Adrenal gland (tissue), 9 donors: ENCODE measurements at regions not wholly inside any gene's neighbourhood (a gene's known extent, or its start where the extent isn't known, plus 50 kb on each side); places are given as distances from the start of the nearest gene placed in this dataset.

Source experiments
- DNase-seq, 7 donors: peaks; one replicate each; pipeline ENCODE4 v3.0.0-alpha.2; 2019 to 2020
- H3K27ac ChIP-seq, 5 donors: fragments of 200-600 bp; sonication (generic) in 4 of 5; 1 replicate in 3 of 5; 2 replicates in 2 of 5; pipeline versions ENCODE4 v1.5.1 to v1.8.0; 2016 to 2020; ENCODE audit warnings: mild to moderate bottlenecking in 1 of 5
- H3K27me3 ChIP-seq: fragments of 200-600 bp; 2 replicates; pipeline ENCODE4 v1.8.0; 2021
- H3K36me3 ChIP-seq, 2 donors: fragments of 200-600 bp; replicated peaks in 1 of 2; 1 replicate in 1 of 2; 2 replicates in 1 of 2; pipeline versions ENCODE4 v1.5.1 to v1.8.0; 2018 to 2022
- H3K4me1 ChIP-seq, 2 donors: fragments of 200-600 bp; replicated peaks in 1 of 2; 1 replicate in 1 of 2; 2 replicates in 1 of 2; pipeline versions ENCODE4 v1.5.1 to v1.8.0; 2018 to 2021
- H3K4me3 ChIP-seq, 4 donors: fragments of 200-600 bp; sonication (generic) in 3 of 4; one replicate each; pipeline ENCODE4 v1.5.1; 2016 to 2018
- H3K9me3 ChIP-seq, 3 donors: fragments of 200-600 bp; sonication (generic) in 1 of 3; replicated peaks in 1 of 3; 1 replicate in 2 of 3; 2 replicates in 1 of 3; pipeline versions ENCODE4 v1.5.1 to v1.8.0; 2016 to 2021
- CTCF ChIP-seq, 6 experiments: fragments of 450-650 bp in 4 of 6; fragments of 200-600 bp in 2 of 6; sonication (generic) in 1 of 6; IDR thresholded peaks; 1 replicate in 5 of 6; 2 replicates in 1 of 6; pipeline versions ENCODE4 v1.5.1 to v1.8.0; 2016 to 2021; ENCODE audit warnings: antibody characterized with exemption in 6 of 6, mild to moderate bottlenecking in 2 of 6, moderate library complexity in 1 of 6
- POLR2A ChIP-seq, 2 donors: fragments of 450-650 bp; IDR thresholded peaks; one replicate each; pipeline ENCODE4 v1.6.1; 2017; ENCODE audit warnings: antibody characterized with exemption in 2 of 2, mild to moderate bottlenecking in 2 of 2, moderate library complexity in 1 of 2
- WGBS, 4 donors: extraction: QIAGEN DNeasy Blood & Tissue Kit in 2 of 4; methylation state at CpG; one replicate each; pipeline versions ENCODE4 v1.1.5 to v1.1.7; 2013 to 2017; 5-methylcytosine and 5-hydroxymethylcytosine counted together
- intact Hi-C, 2 donors: fragments of 100-400 bp; cut with DNase I; formaldehyde crosslinking; loops; one replicate each; pipeline versions ENCODE4 v1.14.1 to v1.15.0; 2022 to 2023
- donor health status: healthy with polysubstance abuse.
- donor health status: Bipolar disorder and iron deficiency.
- donor health status: DM: yes; HTN: yes; CAD: no.
- donor health status: DM: no; HTN: no; CAD: no.
- donor health status: DM: no; HTN: no; CAD: no.

GRCh38 chrX:107565015-107565414 is 63.3 kb upstream of the PRPS1 start:
- TF ChIP-seq CTCF (IDR thresholded peaks at IDR 0.05) (no peak), POLR2A (IDR thresholded peaks at IDR 0.05) (no peak)
- no peak overlapping the region for H3K4me3 ChIP-seq
- peaks cover 23% of the 10 kb centered on the region for H3K27me3 ChIP-seq
- H3K9me3 ChIP-seq = no peaks in the 10 kb centered on the region
- no peak for DNase-seq
- no peaks in the 10 kb centered on the region for H3K36me3 ChIP-seq
- 92 to 100% (median 97%) methylated on average over 2 to 3 of the region's 3 CpGs; no CpG with 5 or more reads in 1 of the 4 donors for WGBS, 4 donors
- H3K27ac ChIP-seq = no peak overlapping the region
- intact Hi-C loops = no loop called here
- no peaks in the 10 kb centered on the region for H3K4me1 ChIP-seq

DNA sequence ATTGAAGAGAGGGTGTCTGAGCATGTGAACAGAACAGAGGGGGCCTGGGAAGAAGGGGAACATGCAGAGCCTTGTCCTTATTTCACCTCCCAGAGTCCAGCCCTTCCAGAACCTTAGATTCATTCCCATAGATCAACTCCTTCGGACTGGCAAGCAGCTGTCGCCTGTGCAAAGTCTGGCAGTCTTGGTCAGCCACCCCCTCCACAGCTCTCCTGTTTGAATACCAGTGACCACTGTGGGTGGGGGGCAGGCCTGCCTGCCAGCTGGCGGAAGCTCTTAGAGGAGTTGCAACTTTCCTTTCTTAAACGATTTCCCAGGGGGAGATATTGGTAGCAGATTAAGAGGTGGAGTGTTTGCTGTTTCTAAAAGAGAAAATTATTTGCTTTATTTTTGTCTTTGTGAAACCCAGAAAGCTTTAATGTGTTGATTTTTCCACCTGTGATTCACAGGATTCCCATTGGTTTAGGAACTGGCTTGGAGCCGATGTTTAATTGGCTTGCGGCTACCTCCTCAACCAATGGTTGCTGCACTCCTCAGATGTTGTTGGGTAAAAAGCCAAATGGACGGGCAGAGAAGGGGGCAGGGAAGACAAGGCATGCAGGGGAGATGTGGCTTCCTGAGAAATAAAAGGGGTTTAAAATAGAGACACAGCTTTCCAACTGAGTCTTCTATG is 62.2 kb upstream of the PRPS1 start:
- H3K4me1 ChIP-seq = no peaks in the 10 kb centered on the region
- H3K27ac ChIP-seq = no peak overlapping the region
- H3K36me3 ChIP-seq = no peaks in the 10 kb centered on the region
- no peak overlapping the region for H3K4me3 ChIP-seq
- TF ChIP-seq CTCF (IDR thresholded peaks at IDR 0.05) (no peak), POLR2A (IDR thresholded peaks at IDR 0.05) (no peak)
- no peaks in the 10 kb centered on the region for H3K9me3 ChIP-seq
- intact Hi-C loops = no loop called here
- peak in 6 of 7 donors; percentile 28 to 62 (median 42) for DNase-seq
- 52 to 71% (median 56%) methylated on average over 2 to 7 of the region's 7 CpGs for WGBS, 4 donors
- H3K27me3 ChIP-seq = peaks cover 23% of the 10 kb centered on the region

GRCh38 chrX:107566604-107567262 is 61.6 kb upstream of the PRPS1 start:
- no peak for DNase-seq
- intact Hi-C loops = no loop called here
- no peaks in the 10 kb centered on the region for H3K9me3 ChIP-seq
- WGBS, 4 donors = 51 to 67% (median 63%) methylated on average over 1 to 2 of the region's 2 CpGs
- peaks cover 23% of the 10 kb centered on the region for H3K27me3 ChIP-seq
- H3K4me1 ChIP-seq = no peaks in the 10 kb centered on the region
- no peak for TF ChIP-seq CTCF (IDR thresholded peaks at IDR 0.05)
- TF ChIP-seq POLR2A (IDR thresholded peaks at IDR 0.05) = no peak
- no peak overlapping the region for H3K4me3 ChIP-seq
- H3K36me3 ChIP-seq = no peaks in the 10 kb centered on the region
- H3K27ac ChIP-seq = no peak overlapping the region

- H3K9me3 ChIP-seq = no peaks in the 10 kb centered on the region
- peaks cover 23% of the 10 kb centered on the region for H3K27me3 ChIP-seq
- 44 to 61% (median 52%) methylated on average over 2 of the region's 2 CpGs for WGBS, 4 donors
- DNase-seq = no peak
- no peak overlapping the region for H3K4me3 ChIP-seq
- H3K4me1 ChIP-seq = no peaks in the 10 kb centered on the region
- no peaks in the 10 kb centered on the region for H3K36me3 ChIP-seq
- no peak overlapping the region for H3K27ac ChIP-seq
- intact Hi-C loops = no loop called here
- no peak for TF ChIP-seq POLR2A (IDR thresholded peaks at IDR 0.05)
- no peak for TF ChIP-seq CTCF (IDR thresholded peaks at IDR 0.05)
Measured at GRCh38 chrX:107567370-107567769, 60.9 kb upstream of the PRPS1 start.
